CD1c-positive myeloid dendritic cell (primary cell): ENCODE measurements at regions not wholly inside any gene's neighbourhood (a gene's known extent, or its start where the extent isn't known, plus 50 kb on each side); places are given as distances from the start of the nearest gene placed in this dataset.

Source experiments
- DNase-seq: peaks from one replicate; pipeline ENCODE4 v3.0.0-alpha.2; 2016; ENCODE audit errors: extremely low spot score

DNA sequence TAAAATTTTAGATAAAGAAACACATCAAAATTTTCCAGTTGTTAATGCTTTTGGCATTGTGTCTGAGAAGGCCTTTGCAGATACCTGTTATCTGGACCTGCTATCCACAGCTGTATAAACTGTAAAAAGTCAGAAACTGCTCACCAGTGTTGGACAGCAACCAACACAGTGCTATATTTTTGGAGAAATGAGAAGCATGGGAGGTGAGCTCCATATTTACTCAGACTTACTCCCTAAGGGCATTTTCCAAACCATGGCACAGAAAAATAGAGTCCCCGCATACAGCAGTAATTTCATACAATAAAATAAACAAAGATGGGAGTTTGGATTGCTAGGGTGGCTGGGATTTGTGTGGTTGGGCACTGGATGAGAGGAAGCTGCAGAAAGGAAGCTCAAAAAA is 136.3 kb upstream of the GLI3 start:
- no peak for DNase-seq

DNA sequence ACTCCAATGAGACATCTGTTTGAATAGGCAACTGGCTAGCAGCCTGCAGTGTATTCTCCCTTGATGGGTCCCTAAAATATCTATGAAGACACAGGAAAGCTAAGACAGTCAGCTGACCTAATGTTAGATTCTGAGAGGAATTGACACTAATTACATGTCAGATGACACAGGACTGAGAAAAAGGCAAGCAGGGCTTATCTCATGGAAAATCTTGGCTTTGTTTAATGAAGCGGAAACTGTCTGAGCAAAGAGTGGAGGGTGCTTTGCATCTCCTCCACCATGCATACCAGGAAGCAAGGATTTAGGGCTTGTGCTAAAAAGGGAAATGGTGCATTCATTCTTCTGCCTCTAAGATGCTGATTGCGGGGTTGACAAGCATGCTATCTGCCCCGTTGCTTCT is 135.5 kb upstream of the GLI3 start:
- no peak for DNase-seq

DNA sequence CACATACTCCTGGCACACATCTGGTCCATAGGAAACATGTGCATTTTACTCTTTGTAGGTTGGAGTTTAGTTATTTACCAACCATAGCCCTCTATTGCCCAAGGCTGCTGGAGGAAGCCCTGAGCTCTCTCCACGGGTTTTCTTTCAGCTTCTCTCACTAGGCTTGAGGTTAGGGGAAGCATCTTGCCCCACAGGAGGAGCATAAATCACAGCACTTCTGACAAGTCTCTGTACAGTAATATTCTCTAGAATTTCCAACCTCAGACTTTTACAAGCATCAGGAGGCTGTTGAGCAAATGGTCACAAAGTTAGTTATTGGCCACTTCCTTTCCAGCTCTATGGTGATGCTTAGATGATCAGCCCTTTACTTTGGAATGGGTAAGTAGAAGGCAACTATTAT is 122.9 kb upstream of the GLI3 start:
- no peak for DNase-seq

DNA sequence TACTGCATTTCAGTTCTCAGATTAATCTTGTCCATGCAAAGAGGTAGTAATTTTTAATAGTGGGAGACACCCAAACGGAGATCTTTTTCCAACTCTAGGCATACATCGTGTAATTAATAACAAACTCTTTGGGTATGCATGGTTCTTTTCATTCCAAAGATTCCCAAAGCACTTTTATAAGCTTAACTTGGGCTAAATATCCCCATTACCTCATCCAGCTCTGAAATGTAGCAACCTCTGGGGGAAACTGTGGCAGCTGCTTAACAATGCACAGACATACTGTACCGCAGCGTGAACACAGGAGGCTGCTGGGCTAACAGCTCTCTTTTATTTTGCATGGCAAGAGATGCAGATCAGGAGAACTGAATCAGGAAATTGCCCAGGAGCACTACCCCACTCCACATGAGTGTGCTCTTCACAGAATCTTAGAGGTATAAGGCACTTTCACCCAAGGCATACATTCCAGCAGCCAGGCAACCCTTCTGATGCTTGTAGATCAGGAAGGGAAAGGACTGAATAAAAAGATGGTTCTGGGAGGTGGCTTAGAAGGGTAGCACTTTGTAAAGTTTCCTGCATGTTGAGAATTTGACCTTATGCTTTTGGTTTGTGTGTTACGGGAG is 114.4 kb upstream of the GLI3 start:
- DNase-seq, result no peak

DNA sequence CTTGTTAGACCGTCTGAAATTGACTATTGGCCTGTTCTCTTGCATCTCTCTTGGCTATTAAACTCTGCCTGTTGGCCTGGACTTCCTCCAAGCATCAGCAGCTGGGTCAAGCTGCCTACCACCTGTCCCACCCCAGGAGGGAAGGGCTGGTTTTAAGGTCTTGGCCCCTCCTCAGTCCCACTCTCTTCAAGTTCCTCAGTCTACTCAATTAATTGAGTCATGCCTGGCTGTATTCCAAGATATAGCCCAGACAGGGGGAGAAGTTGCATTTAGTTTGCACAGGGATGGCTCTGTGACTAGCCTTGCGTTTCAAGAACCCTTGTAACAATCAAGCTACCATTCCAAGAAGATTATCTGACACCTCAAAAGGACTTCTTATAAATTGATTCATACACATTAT is 113.8 kb upstream of the GLI3 start:
- DNase-seq, result no peak

DNA sequence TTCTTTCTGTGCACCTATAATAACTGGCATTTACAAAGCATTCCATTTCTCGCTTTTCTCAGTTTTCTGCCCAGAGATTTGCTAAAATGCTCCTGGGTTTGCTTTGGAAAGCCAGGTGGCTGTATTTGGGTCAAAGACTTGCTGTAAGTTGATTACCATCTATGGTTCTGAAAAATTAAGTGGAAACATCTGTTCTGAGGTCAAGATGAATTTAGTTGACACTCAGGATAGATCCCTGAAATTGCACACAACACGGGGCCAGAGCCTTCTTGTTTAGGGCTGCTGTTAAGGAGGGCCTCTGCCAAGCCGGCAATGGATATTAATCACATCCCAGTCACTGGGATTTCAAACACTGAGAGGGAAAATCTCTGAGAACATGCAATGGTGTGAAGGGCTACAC is 111.6 kb upstream of the GLI3 start:
- DNase-seq, result no peak

DNA sequence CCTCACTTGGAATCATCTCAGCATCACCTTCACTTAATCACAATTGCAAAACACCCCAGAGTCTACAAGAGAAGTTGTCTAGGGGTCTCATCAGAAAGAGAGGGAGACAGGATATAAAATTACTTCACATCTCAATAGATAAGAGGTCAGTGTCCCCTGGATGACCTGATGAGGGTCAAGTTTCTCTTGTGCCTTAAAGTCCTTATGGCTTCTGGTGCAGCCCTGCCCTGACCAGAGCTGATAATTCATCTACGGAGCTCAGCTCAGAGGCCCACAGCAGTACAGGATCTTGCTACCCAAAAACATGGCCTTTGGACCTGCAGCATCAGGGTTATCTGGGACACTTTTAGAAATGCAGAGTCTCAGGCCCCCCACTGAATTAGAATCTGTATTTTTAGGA is 111.1 kb upstream of the GLI3 start:
- no peak for DNase-seq

DNA sequence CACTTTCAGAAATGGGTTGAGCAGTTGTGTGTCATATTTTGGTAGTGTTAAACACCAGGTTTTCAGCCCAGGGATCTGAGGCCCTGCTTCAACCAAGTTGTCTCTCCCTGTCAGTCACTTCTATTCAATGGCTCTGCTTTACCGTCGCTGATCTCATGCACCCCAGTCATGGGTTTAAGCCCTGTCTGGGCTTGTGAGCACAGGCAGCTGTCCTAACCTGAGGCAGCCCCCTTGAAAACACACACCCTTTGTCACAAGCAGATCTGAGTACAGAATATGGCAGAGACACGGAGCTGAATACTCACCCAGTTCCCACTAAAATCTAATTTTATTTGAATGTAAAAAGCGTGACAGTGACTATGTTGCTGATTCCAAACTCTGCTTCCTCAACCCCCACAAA is 110.6 kb upstream of the GLI3 start:
- no peak for DNase-seq

DNA sequence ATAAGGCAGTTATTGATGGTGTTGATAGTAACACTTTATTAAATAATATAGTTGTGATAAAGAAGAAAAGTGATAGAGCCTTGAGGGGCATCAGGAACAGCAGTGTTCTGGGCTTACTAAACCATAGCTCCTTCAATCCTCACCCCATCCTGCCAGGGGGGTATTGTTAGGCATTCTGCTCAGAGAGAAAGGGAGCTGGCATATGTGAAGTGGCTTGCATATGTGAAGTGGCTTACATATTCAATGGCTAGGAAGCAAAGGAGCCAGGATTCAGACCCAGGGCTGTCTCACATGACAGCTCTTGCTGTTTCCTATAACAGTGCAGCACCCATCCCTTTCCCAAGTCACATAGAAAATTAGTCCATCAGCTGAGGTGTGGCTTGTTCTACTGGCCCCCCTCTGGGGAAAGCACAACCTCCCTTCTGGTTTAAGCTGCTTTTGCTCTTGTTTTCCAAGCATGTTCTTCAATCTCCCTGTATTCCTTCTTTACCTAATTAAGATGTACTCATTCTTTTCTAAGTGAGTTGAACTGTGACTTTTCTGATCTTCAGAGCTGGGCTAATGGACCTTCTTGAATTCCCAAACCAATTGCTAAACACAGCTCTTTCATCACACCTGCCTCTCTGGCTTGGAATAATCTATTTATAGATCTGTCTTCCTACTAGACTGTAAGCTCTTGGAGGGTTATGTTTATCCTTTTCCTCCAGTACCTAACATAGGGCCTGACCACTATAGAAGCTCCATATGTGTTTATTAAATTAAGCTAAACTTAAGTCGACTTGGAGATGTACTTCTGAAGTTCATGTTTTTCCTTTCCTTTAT is 108.7 kb upstream of the GLI3 start:
- DNase-seq, result no peak

DNA sequence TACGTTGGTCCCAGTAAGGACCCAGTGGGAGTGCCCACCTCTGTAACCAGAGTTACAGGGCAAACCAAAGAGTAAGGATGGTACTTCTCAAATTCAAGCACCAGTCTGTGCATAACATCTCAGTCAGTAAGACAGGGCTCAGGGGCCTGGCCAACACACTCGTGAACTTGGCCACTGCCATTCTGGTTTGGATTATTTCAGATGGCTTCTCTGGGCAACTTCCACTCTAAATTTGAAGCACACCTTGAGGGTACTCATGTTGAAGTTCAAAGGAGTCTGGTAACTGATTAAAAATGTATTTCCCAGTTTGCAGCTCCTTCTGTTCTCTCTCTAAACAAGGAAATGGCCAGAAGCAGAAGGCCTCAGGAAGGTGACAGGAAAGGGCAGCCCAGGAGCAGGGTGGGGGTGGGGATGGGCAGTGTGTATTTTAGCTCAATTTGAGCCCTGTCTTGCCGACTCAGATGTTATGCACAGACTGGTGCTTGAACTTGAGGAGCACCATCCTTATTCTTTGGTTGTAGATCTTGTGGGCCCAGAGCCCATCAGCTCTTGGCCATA is 107.3 kb upstream of the GLI3 start:
- no peak for DNase-seq

DNA sequence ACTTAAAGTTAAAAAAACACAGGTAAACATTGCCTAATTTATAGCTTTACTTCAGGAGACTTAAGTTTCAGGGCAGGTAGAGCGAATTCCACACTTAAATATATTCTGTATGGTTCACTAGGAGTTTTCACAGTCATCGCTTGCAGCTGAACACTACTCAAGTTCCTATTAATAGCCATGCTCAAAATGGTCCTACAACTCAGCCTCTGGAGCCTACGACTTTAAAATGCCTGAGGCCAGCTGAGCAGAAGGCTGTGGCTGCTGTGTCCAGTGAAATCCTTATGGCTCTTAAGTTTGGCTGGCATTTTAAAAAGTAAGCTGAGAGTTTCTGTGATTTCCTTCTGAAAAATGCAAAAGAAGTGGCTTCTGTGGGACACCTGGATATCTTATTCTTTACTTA is 105.4 kb upstream of the GLI3 start:
- no peak for DNase-seq

DNA sequence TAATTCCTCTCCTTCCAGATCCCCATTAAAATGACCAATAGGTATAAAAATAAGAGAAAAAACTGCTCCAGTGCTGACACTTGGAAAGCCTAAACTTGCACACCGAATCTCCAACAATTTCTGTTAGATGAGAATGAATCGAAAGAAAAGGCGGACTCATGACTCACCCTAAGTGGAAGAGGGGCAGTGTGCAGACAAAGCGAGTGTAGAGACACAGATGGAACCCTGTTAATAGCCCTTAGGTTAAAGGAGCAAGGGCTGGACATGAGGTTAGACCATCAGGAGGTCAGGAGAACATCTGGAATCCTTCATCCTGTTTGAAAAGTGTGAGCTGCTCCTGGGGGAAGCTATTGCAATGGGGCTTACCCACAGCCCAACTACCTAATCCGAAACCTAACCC is 103.4 kb upstream of the GLI3 start:
- DNase-seq, result no peak

DNA sequence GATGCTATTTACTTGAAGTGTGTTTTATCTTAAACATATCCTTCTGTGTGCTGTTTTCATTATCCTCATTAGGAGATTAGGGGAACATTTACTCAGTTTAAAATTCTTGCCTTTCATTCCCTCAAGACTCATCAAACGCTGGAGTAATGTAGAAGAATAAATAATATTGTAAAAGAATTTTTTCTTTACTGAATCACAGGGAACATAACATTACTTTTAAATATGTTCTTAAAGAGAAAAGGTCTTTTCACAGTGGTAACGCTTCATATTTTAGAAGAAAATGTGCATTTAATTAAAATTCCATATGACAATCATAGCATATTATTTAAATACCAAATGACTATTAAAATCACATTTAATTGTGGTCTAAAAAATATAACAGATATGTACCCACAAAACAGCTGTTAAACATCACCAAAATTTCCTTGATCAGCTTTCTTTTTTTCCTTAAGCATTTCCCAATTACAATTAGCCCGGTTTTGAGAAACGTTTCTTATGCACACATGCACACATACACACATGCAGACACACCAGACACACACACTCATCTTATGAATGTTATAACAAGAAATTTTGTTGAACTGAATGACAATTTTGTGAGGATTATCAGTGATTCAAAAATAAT is 102.0 kb upstream of the GLI3 start:
- DNase-seq, result no peak

DNA sequence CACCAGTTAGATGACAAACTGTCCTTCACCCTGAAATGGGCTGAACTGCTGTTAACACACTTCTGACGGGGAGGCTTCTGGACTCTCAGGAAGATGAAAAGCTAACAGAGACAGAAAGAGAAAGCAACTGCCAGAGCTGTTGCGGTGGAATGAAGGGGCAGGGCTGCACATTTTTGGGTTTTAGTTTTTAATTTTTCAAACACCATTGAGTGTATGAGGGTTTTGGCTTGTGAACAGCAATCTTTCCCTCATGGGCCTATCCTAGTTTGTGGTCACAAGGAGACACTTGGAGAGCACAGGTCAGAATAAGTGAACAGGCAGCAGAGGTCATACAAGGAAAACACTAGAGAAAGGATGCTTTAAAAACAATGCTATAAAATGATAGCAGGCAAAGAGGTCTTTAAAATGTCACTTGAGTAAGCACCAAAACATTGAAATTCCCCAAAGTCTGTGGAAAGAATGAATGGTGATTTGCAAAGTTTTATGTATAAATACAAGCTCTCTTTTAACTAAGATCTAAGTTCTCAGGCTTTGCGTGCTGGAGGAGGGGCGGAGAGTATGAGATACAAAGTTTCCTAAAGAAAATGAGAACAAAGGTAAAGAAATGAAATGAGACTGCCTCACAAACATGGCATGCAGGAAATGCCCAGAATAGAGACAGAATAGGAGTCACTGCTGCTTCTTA is 101.4 kb upstream of the GLI3 start:
- DNase-seq, result no peak

DNA sequence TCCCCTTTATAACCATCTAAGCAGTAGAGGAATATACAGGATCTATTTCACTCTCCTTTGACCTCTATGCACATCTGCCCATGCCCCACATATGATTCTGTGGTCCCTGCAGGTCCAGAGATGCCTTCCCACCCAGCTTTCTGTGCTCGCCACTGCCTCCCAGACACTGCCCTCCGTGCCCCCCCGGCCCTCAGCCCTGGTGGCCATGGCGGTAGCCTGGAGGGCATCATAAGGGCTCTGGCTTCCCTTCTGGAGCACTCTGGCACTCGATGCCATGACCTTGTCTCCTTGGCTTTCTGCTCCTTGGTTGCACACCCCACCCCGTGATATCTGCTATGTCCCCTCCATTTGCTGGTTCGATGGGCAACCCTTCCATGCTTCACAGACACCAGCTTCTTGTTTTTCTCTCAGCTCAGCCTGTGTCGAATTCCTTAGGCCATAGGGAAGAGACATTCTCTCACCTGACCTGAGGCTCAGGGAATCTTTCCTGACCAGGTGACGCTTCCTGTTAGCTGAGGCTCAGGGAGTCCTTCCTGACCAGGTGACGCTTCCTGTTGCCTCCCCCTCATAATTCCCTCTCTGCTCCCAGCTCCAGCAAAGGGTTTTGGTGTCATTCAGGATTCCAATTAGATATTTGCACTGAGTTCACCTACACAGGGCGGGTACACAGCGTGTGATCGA is 100.4 kb upstream of the GLI3 start:
- no peak for DNase-seq

DNA sequence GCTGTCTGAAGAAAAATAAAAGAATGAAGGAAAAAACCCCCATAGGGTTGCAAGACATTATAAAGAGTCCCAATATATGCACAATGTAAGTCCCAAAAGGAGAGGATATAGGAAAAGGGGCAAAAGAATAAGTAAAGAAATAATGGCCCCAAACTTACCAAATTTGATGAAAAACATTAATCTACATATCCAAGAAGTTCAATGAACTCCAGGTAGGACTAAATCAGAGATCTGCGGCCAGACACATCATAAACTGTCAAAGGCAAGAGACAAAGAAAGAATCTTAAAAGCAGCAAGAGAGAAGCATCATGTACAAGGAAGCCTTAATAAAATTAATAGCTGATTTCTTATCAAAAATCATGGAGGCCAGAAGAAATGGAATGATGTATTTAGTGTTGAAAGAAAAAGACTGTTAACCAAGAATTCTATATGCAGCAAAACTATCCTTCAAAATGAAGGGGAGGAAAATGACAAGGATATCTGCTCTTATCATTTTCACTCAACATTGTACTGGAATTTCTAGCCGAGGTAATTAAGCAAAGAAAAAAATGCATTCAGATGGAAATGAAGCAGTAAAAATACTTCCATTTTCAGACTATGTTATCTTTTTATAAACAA is 95.7 kb upstream of the GLI3 start:
- no peak for DNase-seq

DNA sequence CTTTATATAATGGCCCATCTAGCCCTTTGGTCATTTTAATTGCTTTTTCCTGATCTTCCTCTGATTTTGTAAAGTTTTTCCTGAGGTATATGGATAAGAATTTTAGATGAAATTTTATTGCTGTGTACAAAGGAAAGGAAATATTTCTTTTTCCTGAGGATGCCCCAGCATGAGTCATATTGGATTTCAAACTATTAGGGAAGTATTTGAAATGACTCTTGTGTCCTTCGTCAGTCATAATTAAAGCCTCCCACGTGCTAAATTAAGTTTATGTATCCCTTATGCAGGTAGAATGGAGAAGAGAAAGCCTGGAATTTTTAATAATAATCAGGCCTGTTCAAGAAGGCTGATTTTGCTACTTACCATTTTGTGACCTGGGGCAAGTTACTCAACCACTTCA is 82.6 kb upstream of the GLI3 start:
- no peak for DNase-seq

DNA sequence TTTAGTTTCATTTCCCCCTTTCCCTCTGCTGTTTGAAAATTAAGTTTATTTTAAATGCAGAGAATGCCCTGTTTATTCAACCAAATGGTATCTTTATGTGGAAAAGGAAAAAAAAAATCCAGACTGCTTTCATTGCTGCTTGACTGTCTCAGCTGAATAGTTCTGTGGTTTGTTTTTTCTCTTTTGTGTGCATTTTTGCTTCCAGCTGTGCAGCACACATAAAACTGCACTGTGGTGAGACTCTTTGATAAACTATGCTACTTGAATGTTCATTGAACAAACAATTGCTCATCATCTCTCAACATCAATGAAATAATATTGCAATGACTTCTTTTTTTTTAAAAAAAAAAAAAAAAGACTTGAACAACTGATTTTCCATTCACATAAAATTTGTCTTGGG is 78.6 kb upstream of the GLI3 start:
- no peak for DNase-seq

DNA sequence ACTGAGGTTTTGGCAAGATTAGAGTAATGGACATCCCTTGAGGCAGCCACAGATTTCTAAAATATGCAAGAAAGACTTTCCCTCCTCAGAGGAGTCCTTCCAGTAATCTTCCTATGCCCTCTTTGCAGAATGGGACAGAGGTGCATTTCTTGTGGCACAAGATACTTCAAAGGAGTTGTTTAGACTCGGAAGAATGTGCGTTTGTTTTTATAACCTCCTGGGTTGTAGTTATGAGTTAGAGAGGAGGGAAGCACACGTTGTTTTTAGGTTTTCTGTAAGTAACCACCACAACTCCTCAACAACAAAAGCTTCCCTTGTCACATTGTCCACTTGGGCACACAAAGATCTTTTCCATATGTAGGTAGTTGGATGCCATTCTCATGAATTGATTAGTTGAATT is 78.1 kb upstream of the GLI3 start:
- DNase-seq, result no peak

DNA sequence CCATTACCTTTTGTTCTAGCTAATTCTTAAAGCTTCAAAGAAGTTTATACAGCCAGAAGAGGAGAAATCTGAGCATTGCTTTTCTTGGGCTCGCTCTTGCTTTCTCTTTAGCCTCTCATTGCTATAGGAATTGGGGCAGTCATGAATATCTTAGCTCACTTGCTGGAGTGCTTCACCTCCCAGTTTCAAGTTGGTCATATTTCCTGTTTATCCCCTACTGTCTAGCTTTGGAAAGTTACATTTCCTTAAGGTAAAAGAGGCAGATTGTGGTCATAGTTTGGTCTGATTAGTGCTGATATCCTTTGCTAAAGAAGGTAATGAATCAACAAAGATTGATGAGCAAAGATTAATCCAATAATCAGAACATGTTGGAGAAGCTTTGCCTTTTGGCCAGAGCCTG is 77.7 kb upstream of the GLI3 start:
- DNase-seq, result no peak

DNA sequence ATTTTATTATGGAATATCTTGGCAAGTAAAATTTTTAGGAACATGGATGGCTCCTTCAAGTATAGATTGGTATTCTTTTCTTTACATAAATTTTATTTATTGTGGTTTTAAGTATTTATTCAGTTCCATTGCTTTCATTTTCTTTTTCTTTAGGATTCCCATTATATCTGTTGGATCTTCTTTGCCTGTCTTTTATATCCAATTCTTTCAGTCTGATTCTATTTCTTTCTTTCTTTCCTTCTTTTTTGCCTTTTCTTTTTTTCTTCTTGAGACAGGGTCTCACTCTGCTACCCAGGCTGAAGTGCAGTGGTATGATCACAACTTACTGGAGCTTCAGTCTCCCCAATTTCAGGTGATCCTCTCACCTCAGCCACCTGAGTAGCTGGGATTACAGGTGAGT is 74.2 kb upstream of the GLI3 start:
- DNase-seq, result no peak
